Spleen (tissue), 7 donors: ENCODE measurements at regions not wholly inside any gene's neighbourhood (a gene's known extent, or its start where the extent isn't known, plus 50 kb on each side); places are given as distances from the start of the nearest gene placed in this dataset.
A peak's percentile ranks its signal among the peaks of the same experiment; 100 is the strongest.

ENCODE experiments used
- POLR2AphosphoS5 ChIP-seq, 3 donors: sonication (generic); formaldehyde crosslinking; IDR thresholded peaks; one replicate each; pipeline ENCODE4 v1.5.1; 2017; ENCODE audit warnings: antibody characterized with exemption in 3 of 3
- TF ChIP-seq, protein P1 (sequence below), 11 experiments: fragments of 200-600 bp in 7 of 11; fragments of 450-650 bp in 4 of 11; sonication (generic) in 4 of 11; IDR thresholded peaks in 8 of 11; conservative IDR thresholded peaks in 3 of 11; 1 replicate in 7 of 11; 2 replicates in 4 of 11; pipeline versions ENCODE4 v1.4.0 to v1.8.0; 2016 to 2021; ENCODE audit warnings: antibody characterized with exemption in 11 of 11, inconsistent platforms in 4 of 11, mild to moderate bottlenecking in 1 of 11
- donor health status: DM: no; HTN: no; CAD: no; lungs with moderate emphysema.
- donor health status: DM: no; HTN: no; CAD: no.
- donor health status: DM: no; HTN: no; CAD: no.

DNA sequence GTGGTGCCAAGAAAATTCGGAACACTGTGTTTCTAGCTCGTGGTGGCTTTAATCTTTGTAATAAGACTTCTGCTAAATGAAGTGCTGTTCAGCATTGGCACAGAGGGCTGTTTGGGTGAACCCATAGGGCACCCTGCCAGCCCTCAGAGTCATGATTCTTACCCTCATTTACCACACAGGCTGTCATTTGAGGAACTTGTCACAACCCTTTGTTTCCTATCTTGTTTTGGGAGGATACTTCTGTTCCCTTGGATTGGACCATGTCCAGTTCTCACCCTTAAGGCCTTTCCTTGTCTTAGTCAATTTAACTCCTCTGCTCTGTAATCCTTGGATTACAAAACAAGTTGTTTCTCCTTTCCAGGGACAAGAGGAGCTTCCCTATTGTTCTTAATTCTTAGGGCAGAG, 225.7 kb downstream of the MTX2 start:
- peak in 1 of 3 donors; percentile 25 for TF ChIP-seq POLR2AphosphoS5 (IDR thresholded peaks at IDR 0.05)
- TF ChIP-seq, protein P1, sequence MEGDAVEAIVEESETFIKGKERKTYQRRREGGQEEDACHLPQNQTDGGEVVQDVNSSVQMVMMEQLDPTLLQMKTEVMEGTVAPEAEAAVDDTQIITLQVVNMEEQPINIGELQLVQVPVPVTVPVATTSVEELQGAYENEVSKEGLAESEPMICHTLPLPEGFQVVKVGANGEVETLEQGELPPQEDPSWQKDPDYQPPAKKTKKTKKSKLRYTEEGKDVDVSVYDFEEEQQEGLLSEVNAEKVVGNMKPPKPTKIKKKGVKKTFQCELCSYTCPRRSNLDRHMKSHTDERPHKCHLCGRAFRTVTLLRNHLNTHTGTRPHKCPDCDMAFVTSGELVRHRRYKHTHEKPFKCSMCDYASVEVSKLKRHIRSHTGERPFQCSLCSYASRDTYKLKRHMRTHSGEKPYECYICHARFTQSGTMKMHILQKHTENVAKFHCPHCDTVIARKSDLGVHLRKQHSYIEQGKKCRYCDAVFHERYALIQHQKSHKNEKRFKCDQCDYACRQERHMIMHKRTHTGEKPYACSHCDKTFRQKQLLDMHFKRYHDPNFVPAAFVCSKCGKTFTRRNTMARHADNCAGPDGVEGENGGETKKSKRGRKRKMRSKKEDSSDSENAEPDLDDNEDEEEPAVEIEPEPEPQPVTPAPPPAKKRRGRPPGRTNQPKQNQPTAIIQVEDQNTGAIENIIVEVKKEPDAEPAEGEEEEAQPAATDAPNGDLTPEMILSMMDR (IDR thresholded peaks at IDR 0.05 in 8 of 11, conservative IDR thresholded peaks at IDR 0.05 in 3 of 11): no peak
